ENCODE measurements at regions not wholly inside any gene's neighbourhood (a gene's known extent, or its start where the extent isn't known, plus 50 kb on each side); places are given as distances from the start of the nearest gene placed in this dataset.

- DNase-seq (ENCODE audit: low spot score), result no peak
Observed at GRCh38 chr2:144242311-144242710, 277.6 kb downstream of the ZEB2 start.

GRCh38 chr2:144241801-144242200 is 278.1 kb downstream of the ZEB2 start:
- no peak for DNase-seq (ENCODE audit: low spot score)

GRCh38 chr2:144240656-144241339 is 279.1 kb downstream of the ZEB2 start:
- no peak for DNase-seq (ENCODE audit: low spot score)

GRCh38 chr2:144239726-144240125 is 280.2 kb downstream of the ZEB2 start:
- no peak for DNase-seq (ENCODE audit: low spot score)

- no peak for DNase-seq (ENCODE audit: low spot score)
Observed at GRCh38 chr2:144239306-144239705, 280.6 kb downstream of the ZEB2 start.

GRCh38 chr2:144237830-144238627 is 281.9 kb downstream of the ZEB2 start:
- no peak for DNase-seq (ENCODE audit: low spot score)

GRCh38 chr2:144237108-144237507 is 282.8 kb downstream of the ZEB2 start:
- no peak for DNase-seq (ENCODE audit: low spot score)

GRCh38 chr2:144235050-144235449 is 284.9 kb downstream of the ZEB2 start:
- no peak for DNase-seq (ENCODE audit: low spot score)

GRCh38 chr2:144234542-144234871 is 285.4 kb downstream of the ZEB2 start:
- no peak for DNase-seq (ENCODE audit: low spot score)

GRCh38 chr2:144233733-144234541 is 286.0 kb downstream of the ZEB2 start:
- no peak for DNase-seq (ENCODE audit: low spot score)

- no peak for DNase-seq (ENCODE audit: low spot score)
Observed at GRCh38 chr2:144233317-144233716, 286.6 kb downstream of the ZEB2 start.

- peak; percentile 16 for DNase-seq (ENCODE audit: low spot score)
Observed at GRCh38 chr2:144230448-144231085, 289.4 kb downstream of the ZEB2 start.

GRCh38 chr2:144230033-144230432 is 289.9 kb downstream of the ZEB2 start:
- DNase-seq (ENCODE audit: low spot score), result no peak

GRCh38 chr2:144229296-144229695 is 290.6 kb downstream of the ZEB2 start:
- DNase-seq (ENCODE audit: low spot score), result no peak

- DNase-seq (ENCODE audit: low spot score), result no peak
Observed at GRCh38 chr2:144227427-144228105, 292.4 kb downstream of the ZEB2 start.

GRCh38 chr2:144225076-144225475 is 294.8 kb downstream of the ZEB2 start:
- no peak for DNase-seq (ENCODE audit: low spot score)

- DNase-seq (ENCODE audit: low spot score), result no peak
Observed at GRCh38 chr2:144224472-144224871, 295.4 kb downstream of the ZEB2 start.

GRCh38 chr2:144219979-144220378 is 299.9 kb downstream of the ZEB2 start:
- DNase-seq (ENCODE audit: low spot score), result no peak

GRCh38 chr2:144217853-144218633 is 301.9 kb downstream of the ZEB2 start:
- peak; percentile 29 for DNase-seq (ENCODE audit: low spot score)

GRCh38 chr2:144215701-144216675 is 303.9 kb downstream of the ZEB2 start:
- no peak for DNase-seq (ENCODE audit: low spot score)
